ENCODE measurements at regions not wholly inside any gene's neighbourhood (a gene's known extent, or its start where the extent isn't known, plus 50 kb on each side); places are given as distances from the start of the nearest gene placed in this dataset.

DNA sequence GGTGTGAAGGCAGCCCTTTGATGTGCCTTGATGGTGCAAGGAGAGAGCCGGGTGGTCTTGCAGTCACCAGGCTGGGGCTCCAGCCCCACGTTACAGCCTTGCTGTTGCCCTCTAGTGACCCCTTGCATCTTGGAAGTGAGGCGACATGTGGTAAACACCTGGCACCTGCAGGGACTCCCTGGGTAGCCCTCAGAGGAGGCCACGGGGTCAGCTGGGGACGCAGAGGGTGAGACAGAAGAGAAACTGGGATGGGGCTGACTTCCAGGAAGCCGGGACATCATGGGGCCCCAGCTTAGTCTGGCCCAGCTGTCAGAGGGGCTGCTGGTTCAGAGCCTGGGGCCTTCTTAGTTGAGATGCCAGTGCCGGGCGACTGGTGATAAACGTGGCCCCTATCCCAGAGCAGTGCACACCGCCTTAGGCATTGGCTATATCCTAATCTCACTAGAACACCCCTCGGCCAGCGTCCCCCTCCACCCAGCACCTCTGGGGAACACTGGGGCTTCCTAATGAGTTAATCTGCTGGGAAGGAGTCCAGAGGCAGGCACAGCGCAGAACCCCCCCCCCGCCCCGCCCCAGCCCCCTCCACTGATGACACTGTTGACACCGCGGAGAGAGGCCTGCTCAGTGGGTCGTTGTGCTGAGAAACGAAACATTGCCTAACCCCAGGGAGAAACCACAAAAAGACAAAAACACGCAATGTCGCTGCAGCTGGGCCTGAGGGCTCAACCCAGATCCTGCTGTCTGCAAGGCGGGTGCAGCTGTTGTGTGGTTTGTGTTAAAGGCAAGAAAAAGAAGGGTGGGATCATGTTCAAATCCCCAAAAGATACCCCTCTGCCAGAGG is 60.5 kb upstream of the KLF13 start:
- H3K4me1 ChIP-seq = peaks cover 45% of the 10 kb centered on the region
- no peaks in the 10 kb centered on the region for H3K9me3 ChIP-seq
- intact Hi-C loops (cut with DNase I) = no loop called here
- H3K4me3 ChIP-seq = no peak overlapping the region
- TF ChIP-seq, protein P1, sequence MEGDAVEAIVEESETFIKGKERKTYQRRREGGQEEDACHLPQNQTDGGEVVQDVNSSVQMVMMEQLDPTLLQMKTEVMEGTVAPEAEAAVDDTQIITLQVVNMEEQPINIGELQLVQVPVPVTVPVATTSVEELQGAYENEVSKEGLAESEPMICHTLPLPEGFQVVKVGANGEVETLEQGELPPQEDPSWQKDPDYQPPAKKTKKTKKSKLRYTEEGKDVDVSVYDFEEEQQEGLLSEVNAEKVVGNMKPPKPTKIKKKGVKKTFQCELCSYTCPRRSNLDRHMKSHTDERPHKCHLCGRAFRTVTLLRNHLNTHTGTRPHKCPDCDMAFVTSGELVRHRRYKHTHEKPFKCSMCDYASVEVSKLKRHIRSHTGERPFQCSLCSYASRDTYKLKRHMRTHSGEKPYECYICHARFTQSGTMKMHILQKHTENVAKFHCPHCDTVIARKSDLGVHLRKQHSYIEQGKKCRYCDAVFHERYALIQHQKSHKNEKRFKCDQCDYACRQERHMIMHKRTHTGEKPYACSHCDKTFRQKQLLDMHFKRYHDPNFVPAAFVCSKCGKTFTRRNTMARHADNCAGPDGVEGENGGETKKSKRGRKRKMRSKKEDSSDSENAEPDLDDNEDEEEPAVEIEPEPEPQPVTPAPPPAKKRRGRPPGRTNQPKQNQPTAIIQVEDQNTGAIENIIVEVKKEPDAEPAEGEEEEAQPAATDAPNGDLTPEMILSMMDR (IDR thresholded peaks at IDR 0.05) = no peak
- no peaks in the 10 kb centered on the region for H3K36me3 ChIP-seq
- DNase-seq (peak; percentile 72), ATAC-seq (peak; percentile 8 to 41)
- H3K27ac ChIP-seq = peak overlapping the region; percentile 86
- H3K27me3 ChIP-seq (ENCODE audit: low read depth) = no peaks in the 10 kb centered on the region

DNA sequence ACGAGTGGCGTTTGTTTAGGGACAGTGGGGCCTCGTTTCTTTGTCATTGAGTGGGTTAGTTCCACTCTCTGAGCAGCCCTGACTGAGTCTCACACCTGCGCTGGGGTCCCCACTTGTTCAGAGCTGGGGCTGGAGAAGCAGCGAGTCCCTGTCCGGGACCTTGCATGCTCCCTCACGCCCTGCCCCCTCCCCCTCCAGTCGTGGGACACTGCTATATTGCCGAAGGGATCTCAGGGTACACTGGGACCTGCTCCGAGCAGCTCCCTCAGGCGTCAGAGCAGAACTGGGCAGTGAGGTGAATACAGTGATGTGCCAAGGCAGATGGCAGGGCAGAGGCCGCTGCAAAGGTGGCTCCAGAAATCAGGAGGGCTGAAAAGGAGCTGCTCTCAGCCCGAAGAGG is 59.9 kb upstream of the KLF13 start:
- intact Hi-C loops (cut with DNase I) = no loop called here
- H3K27me3 ChIP-seq (ENCODE audit: low read depth) = no peaks in the 10 kb centered on the region
- no peak overlapping the region for H3K4me3 ChIP-seq
- TF ChIP-seq, protein P1 (IDR thresholded peaks at IDR 0.05) = no peak
- no peaks in the 10 kb centered on the region for H3K9me3 ChIP-seq
- ATAC-seq (no peak), DNase-seq (no peak)
- peaks cover 45% of the 10 kb centered on the region for H3K4me1 ChIP-seq
- H3K36me3 ChIP-seq = no peaks in the 10 kb centered on the region
- H3K27ac ChIP-seq = peak overlapping the region; percentile 86

DNA sequence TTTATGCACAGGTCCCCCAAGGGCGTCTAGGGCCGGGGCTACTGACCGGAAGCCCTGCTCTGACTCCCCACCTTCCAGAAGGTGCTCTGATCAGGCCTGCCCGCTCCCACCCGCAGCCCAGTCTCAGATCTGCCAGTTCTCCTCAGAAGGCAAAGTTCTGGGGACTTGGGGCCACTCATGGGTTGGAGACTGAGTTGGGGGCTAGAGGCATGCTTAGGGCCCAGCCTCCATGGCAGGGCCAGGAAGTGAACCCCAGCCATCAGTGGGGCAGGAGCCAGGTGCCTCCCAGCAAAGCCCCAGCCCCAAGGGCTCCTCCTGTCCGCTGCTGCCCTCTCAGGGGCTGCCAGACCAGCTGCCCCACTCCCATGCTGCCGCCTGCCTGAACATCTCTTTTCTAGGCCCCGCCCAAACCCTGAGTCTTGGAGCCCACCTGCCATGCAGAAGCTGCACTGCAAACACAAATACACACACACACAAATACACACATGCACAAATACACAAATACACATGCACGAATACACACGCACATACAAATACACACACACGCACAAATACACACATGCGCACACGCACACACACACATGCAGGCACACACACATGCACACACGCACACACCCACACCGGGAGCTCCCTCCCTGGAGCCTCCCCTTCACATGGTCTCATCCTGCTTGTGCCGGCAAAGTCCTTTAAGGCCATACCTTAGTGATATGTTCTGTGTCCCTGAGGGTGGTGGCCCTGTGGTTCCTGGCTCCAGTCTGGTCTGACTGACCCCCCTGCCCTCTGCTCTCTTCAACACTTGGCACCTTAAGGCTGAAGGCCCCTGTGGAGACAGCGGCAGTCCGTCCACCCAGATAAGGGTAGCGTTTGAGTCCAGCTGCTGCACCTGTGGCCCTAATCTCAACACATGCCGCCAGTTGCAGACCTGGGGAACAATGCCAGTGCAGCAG is 59.2 kb upstream of the KLF13 start:
- intact Hi-C loops (cut with DNase I) = no loop called here
- no peak for DNase-seq
- no peaks in the 10 kb centered on the region for H3K27me3 ChIP-seq (ENCODE audit: low read depth)
- no peak for ATAC-seq
- TF ChIP-seq, protein P1 (IDR thresholded peaks at IDR 0.05) = no peak
- H3K4me1 ChIP-seq = peaks cover 47% of the 10 kb centered on the region
- H3K4me3 ChIP-seq = no peak overlapping the region
- H3K9me3 ChIP-seq = no peaks in the 10 kb centered on the region
- H3K27ac ChIP-seq = peak overlapping the region; percentile 86
- H3K36me3 ChIP-seq = no peaks in the 10 kb centered on the region

DNA sequence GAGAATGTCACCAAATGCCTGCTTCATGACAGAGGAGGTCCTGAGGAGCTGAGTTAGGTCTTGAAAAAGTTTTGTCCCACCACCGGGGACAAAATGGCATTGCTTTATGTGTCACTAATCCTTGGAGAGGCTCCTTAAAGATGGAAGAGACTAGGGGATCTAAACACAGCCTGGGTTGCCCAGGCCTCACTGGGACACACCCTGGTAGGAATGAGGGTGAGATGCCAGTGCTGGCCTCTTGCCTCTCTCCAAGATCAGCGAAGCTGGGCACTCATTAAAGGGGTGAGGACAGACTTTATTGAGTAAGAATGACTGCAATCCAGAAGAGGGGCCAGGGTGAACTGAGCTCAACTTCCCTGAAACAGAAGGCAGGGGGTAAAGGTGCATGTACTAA is 58.5 kb upstream of the KLF13 start:
- ATAC-seq (peak; percentile 14 to 32), DNase-seq (peak; percentile 71)
- H3K4me3 ChIP-seq = no peak overlapping the region
- no peaks in the 10 kb centered on the region for H3K9me3 ChIP-seq
- H3K27me3 ChIP-seq (ENCODE audit: low read depth) = no peaks in the 10 kb centered on the region
- H3K27ac ChIP-seq = peak overlapping the region; percentile 86
- peaks cover 54% of the 10 kb centered on the region for H3K4me1 ChIP-seq
- TF ChIP-seq, protein P1 (IDR thresholded peaks at IDR 0.05) = no peak
- H3K36me3 ChIP-seq = no peaks in the 10 kb centered on the region
- intact Hi-C loops (cut with DNase I) = no loop called here

DNA sequence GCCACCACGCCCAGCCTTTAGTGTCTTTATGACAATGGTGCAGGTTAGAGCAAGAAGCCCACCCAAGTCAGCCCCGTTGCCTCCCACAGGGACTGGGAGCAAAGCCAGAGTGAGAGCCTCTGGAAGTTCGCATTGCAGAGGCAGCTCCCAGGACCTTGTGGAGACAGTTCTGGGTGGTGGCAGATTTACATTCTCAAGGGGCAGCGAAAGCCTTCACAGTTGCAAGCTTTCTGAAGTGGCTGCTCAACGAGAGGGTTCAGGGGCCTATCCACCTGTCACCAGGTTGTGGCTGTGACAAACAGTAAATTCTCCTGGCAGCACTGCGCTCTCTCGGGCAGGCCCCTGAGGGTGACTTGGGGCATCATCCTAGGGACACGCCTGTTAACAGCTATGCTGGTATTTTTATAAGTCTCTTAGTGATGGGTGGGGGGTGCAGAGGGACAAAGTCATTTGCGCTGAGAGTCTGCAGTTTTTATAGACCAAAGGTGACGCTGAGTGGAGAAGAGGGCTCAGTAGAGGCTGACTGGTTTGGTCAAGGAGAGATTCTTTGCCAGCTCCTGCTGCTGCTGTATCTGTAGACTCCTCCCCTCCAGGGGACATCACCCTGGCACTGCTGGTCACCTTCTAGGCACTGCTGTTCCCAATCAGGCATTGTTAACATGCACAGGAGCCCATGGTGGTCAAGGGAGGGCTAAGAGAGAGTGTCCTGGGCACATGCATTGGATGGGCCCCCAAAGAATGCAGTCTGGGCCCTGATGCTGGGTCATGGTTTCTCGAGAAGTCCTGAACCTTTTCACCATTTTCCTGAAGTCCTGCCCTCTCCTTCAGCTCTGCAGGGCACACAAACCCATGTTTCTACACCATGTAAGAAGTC is 57.5 kb upstream of the KLF13 start:
- Histone ChIP-seq H3K27me3 (ENCODE audit: low read depth) (no peaks in the 10 kb centered on the region), H3K4me3 (no peak overlapping the region), H3K36me3 (no peaks in the 10 kb centered on the region), H3K27ac (no peak overlapping the region), H3K9me3 (no peaks in the 10 kb centered on the region), H3K4me1 (peaks cover 49% of the 10 kb centered on the region)
- DNase-seq (no peak), ATAC-seq (no peak)
- TF ChIP-seq, protein P1 (IDR thresholded peaks at IDR 0.05) = no peak
- intact Hi-C loops (cut with DNase I) = no loop called here

Measured in lower lobe of right lung (tissue), 2 donors.